Fibroblast of lung (primary cell): ENCODE measurements at regions not wholly inside any gene's neighbourhood (a gene's known extent, or its start where the extent isn't known, plus 50 kb on each side); places are given as distances from the start of the nearest gene placed in this dataset.

Experiments used
- DNase-seq, 2 donors: peaks; one replicate each; pipeline versions ENCODE4 v3.0.0 to v3.0.0-alpha.2; 2010; ENCODE audit warnings: low read depth in 2 of 2
- H2AFZ ChIP-seq: 2 replicates; pipeline ENCODE4 v1.5.1; 2012; ENCODE audit warnings: low read length, control low read depth, inconsistent platforms
- H3K27ac ChIP-seq: 2 replicates; pipeline ENCODE4 v1.5.1; 2011; ENCODE audit warnings: low read length, control low read depth; ENCODE audit not compliant: insufficient read depth
- H3K27me3 ChIP-seq: 2 replicates; pipeline ENCODE4 v1.5.1; 2011; ENCODE audit warnings: mild to moderate bottlenecking, low read length; ENCODE audit not compliant: control insufficient read depth, insufficient read depth
- H3K36me3 ChIP-seq: 2 replicates; pipeline ENCODE4 v1.5.1; 2011; ENCODE audit warnings: low read length; ENCODE audit not compliant: control insufficient read depth, insufficient read depth
- H3K4me1 ChIP-seq: 2 replicates; pipeline ENCODE4 v1.5.1; 2011; ENCODE audit warnings: low read length; ENCODE audit not compliant: control insufficient read depth, insufficient read depth; ENCODE audit errors: extremely low read depth
- H3K4me2 ChIP-seq: 2 replicates; pipeline ENCODE4 v1.5.1; 2011; ENCODE audit warnings: low read length, control low read depth; ENCODE audit not compliant: insufficient read depth; ENCODE audit errors: extremely low read depth
- H3K4me3 ChIP-seq, 4 experiments: fragments of 200-600 bp in 1 of 4; sonication (generic) in 1 of 4; replicated peaks in 1 of 4; 2 replicates each; pipeline ENCODE4 v1.5.1; 2011 to 2016; ENCODE audit warnings: low read length in 4 of 4, low read depth in 3 of 4, mild to moderate bottlenecking in 3 of 4, control low read depth in 2 of 4, inconsistent platforms in 1 of 4, mixed read lengths in 1 of 4; ENCODE audit not compliant: insufficient read depth in 1 of 4; ENCODE audit errors: control extremely low read depth in 1 of 4
- H3K79me2 ChIP-seq: 2 replicates; pipeline ENCODE4 v1.5.1; 2012; ENCODE audit warnings: mild to moderate bottlenecking, low read length, inconsistent platforms; ENCODE audit not compliant: control insufficient read depth, insufficient read depth
- H3K9ac ChIP-seq: 2 replicates; pipeline ENCODE4 v1.5.1; 2011; ENCODE audit warnings: mild to moderate bottlenecking, low read length, control low read depth; ENCODE audit not compliant: insufficient read depth
- H3K9me3 ChIP-seq: 2 replicates; pipeline ENCODE4 v1.5.1; 2012; ENCODE audit warnings: low read depth, low read length; ENCODE audit not compliant: control insufficient read depth, insufficient read depth
- H4K20me1 ChIP-seq: 2 replicates; pipeline ENCODE4 v1.5.1; 2011; ENCODE audit warnings: low read length; ENCODE audit not compliant: control insufficient read depth, insufficient read depth; ENCODE audit errors: extremely low read depth
- EZH2 ChIP-seq: IDR thresholded peaks from 2 replicates; pipeline ENCODE4 v1.5.1; 2012; ENCODE audit warnings: low read length, control low read depth, mild to moderate bottlenecking; ENCODE audit errors: missing control alignments
- TF ChIP-seq, protein P1 (sequence below), 2 donors: IDR thresholded peaks in 1 of 2; conservative IDR thresholded peaks in 1 of 2; 1 replicate in 1 of 2; 2 replicates in 1 of 2; pipeline ENCODE4 v1.5.1; 2011 to 2012; ENCODE audit warnings: low read length in 2 of 2, control low read depth in 1 of 2, inconsistent platforms in 1 of 2, low read depth in 1 of 2, mild to moderate bottlenecking in 1 of 2

DNA sequence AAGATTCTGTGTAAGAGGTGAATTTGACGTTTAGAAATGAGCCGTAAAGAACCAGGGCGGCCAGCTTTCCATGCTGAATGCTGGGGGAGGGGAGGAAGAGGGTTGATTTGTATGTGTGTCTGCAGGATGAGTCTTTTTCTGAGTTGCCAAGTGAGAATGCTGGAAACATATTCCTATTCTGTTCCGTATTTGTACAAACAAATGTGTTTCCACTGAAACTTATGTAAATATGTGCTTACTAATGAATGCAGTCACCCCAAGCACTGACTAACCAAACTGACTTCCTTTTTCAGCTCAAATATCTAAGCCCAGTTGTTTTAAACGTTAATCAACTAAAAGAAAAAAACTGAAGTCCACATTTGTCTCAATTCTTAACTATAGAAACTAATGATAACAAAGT is 74.9 kb upstream of the APCDD1 start:
- H3K27ac ChIP-seq = peak overlapping the region; percentile 65

DNA sequence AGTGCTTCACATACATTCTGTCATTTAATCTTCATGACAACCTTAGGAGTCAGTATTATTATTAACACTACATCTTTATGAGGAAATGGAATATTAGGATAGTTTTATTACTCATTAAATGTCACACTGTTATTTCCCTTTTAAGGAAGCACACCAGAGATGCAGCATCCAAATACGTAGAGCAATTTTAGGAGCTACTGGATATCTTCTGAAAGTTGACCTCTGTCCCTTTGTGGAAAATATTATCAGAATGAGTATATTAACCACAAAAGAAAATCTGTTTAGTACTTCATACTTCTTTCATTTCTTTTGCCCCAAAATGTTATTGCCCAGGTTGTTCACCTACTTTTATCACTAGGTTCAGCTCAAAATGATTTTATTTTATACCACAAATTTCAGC is 72.9 kb upstream of the APCDD1 start:
- Histone ChIP-seq H2AFZ (no peak overlapping the region), H3K9me3 (no peaks in the 10 kb centered on the region), H3K4me2 (no peak overlapping the region), H4K20me1 (no peaks in the 10 kb centered on the region), H3K4me1 (peaks cover 2% of the 10 kb centered on the region), H3K27ac (no peak overlapping the region), H3K9ac (no peak overlapping the region), H3K27me3 (no peaks in the 10 kb centered on the region), H3K4me3 (no peak overlapping the region), H3K79me2 (no peaks in the 10 kb centered on the region), H3K36me3 (no peaks in the 10 kb centered on the region)
- TF ChIP-seq EZH2 = no peak
- TF ChIP-seq, protein P1, sequence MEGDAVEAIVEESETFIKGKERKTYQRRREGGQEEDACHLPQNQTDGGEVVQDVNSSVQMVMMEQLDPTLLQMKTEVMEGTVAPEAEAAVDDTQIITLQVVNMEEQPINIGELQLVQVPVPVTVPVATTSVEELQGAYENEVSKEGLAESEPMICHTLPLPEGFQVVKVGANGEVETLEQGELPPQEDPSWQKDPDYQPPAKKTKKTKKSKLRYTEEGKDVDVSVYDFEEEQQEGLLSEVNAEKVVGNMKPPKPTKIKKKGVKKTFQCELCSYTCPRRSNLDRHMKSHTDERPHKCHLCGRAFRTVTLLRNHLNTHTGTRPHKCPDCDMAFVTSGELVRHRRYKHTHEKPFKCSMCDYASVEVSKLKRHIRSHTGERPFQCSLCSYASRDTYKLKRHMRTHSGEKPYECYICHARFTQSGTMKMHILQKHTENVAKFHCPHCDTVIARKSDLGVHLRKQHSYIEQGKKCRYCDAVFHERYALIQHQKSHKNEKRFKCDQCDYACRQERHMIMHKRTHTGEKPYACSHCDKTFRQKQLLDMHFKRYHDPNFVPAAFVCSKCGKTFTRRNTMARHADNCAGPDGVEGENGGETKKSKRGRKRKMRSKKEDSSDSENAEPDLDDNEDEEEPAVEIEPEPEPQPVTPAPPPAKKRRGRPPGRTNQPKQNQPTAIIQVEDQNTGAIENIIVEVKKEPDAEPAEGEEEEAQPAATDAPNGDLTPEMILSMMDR (conservative IDR thresholded peaks at IDR 0.05 in 1 of 2, IDR thresholded peaks at IDR 0.05 in 1 of 2; ENCODE audit: low read depth in 1 of 2, low read length in 2 of 2) = no peak
- DNase-seq = peak in 1 of 2 donors; percentile 29

More for the DNA sequence above, 74.9 kb upstream of the APCDD1 start:
- no peaks in the 10 kb centered on the region for H3K36me3 ChIP-seq
- H4K20me1 ChIP-seq = no peaks in the 10 kb centered on the region
- H2AFZ ChIP-seq = no peak overlapping the region
- H3K4me3 ChIP-seq = no peak overlapping the region
- peak in 1 of 2 donors; percentile 27 for DNase-seq
- no peaks in the 10 kb centered on the region for H3K79me2 ChIP-seq
- no peak overlapping the region for H3K9ac ChIP-seq
- H3K9me3 ChIP-seq = no peaks in the 10 kb centered on the region
- peaks cover 2% of the 10 kb centered on the region for H3K4me1 ChIP-seq
- no peaks in the 10 kb centered on the region for H3K27me3 ChIP-seq
- no peak overlapping the region for H3K4me2 ChIP-seq
- TF ChIP-seq, protein P1 (conservative IDR thresholded peaks at IDR 0.05 in 1 of 2, IDR thresholded peaks at IDR 0.05 in 1 of 2; ENCODE audit: low read depth in 1 of 2, low read length in 2 of 2) = no peak
- TF ChIP-seq EZH2 = no peak

DNA sequence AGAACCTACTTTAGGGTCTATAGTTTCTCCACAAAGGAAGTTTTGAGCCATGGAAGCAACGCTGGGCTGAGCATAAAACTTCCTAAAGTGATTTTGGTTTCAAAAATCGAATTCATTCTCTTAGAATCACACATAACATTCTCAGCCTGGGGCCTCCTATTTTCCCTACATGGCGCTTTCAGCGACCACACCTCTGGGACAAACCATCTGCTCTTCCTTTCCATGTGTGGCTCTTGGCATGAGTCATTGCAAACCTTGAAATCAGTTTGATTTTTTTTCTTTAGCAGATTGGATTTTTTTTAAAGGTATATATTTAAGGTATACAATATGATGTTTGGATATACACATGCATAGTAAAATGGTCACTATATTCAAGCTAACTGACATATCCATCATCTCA is 72.5 kb upstream of the APCDD1 start:
- H3K9me3 ChIP-seq = no peaks in the 10 kb centered on the region
- DNase-seq = peak in 1 of 2 donors; percentile 55
- H3K27ac ChIP-seq = no peak overlapping the region
- H3K4me2 ChIP-seq = no peak overlapping the region
- no peaks in the 10 kb centered on the region for H3K27me3 ChIP-seq
- H4K20me1 ChIP-seq = no peaks in the 10 kb centered on the region
- H3K9ac ChIP-seq = no peak overlapping the region
- no peaks in the 10 kb centered on the region for H3K79me2 ChIP-seq
- TF ChIP-seq, protein P1 (conservative IDR thresholded peaks at IDR 0.05 in 1 of 2, IDR thresholded peaks at IDR 0.05 in 1 of 2; ENCODE audit: low read depth in 1 of 2, low read length in 2 of 2) = no peak
- TF ChIP-seq EZH2 = no peak
- no peak overlapping the region for H2AFZ ChIP-seq
- no peaks in the 10 kb centered on the region for H3K36me3 ChIP-seq
- H3K4me3 ChIP-seq = no peak overlapping the region
- peaks cover 2% of the 10 kb centered on the region for H3K4me1 ChIP-seq
